IgD-negative memory B cell (primary cell): ENCODE measurements at regions not wholly inside any gene's neighbourhood (a gene's known extent, or its start where the extent isn't known, plus 50 kb on each side); places are given as distances from the start of the nearest gene placed in this dataset.

Experiments
- H3K27ac Mint-ChIP-seq, 3 donors: one replicate each; pipeline ENCODE4 v1.8.0; 2020 to 2022; ENCODE audit warnings: mild to moderate bottlenecking in 3 of 3, mixed read lengths in 3 of 3, moderate library complexity in 1 of 3
- H3K27me3 Mint-ChIP-seq: one replicate; pipeline ENCODE4 v1.8.0; 2021; ENCODE audit warnings: mixed read lengths
- H3K36me3 Mint-ChIP-seq: one replicate; pipeline ENCODE4 v1.8.0; 2020; ENCODE audit warnings: mild to moderate bottlenecking, mixed read lengths
- H3K4me1 Mint-ChIP-seq, 3 donors: one replicate each; pipeline ENCODE4 v1.8.0; 2020 to 2022; ENCODE audit warnings: mixed read lengths in 3 of 3, mild to moderate bottlenecking in 1 of 3
- H3K4me3 Mint-ChIP-seq, 4 donors: one replicate each; pipeline ENCODE4 v1.8.0; 2020 to 2022; ENCODE audit warnings: mild to moderate bottlenecking in 4 of 4, mixed read lengths in 4 of 4, moderate library complexity in 3 of 4
- H3K9me3 Mint-ChIP-seq, 3 donors: one replicate each; pipeline ENCODE4 v1.8.0; 2020 to 2021; ENCODE audit warnings: mixed read lengths in 3 of 3, mild to moderate bottlenecking in 1 of 3

- Mint-ChIP-seq H3K4me3 (no peak overlapping the region), H3K27me3 (no peaks in the 10 kb centered on the region), H3K9me3 (no peaks in the 10 kb centered on the region), H3K27ac (no peak overlapping the region), H3K4me1 (no peaks in the 10 kb centered on the region), H3K36me3 (peaks cover 3% of the 10 kb centered on the region)
Observed at GRCh38 chr11:72493426-72494108, 59.2 kb upstream of the CLPB start.

DNA sequence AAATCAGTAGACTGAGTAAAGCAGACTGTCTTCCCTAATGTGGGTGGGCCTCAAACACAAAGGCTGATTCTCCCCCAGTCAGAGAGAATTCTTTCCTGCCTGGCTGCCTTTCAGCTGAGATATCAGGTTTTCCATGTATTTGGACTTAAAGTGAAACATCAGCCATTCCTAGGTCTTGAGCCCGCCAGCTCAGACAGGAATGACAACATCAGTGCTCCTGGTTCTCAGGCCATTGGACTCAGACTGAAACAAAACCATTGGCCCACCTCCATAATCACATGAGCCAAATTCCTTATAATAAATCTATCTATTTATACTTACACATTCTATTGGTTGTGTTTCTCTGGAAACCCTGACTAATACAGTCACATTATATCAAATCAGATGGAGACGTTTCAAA is 56.7 kb upstream of the CLPB start:
- no peak overlapping the region for H3K27ac Mint-ChIP-seq
- no peaks in the 10 kb centered on the region for H3K9me3 Mint-ChIP-seq
- H3K4me1 Mint-ChIP-seq, result no peaks in the 10 kb centered on the region
- H3K36me3 Mint-ChIP-seq, result no peaks in the 10 kb centered on the region
- H3K4me3 Mint-ChIP-seq, result no peak overlapping the region
- peaks cover 9% of the 10 kb centered on the region for H3K27me3 Mint-ChIP-seq
